ENCODE measurements at regions not wholly inside any gene's neighbourhood (a gene's known extent, or its start where the extent isn't known, plus 50 kb on each side); places are given as distances from the start of the nearest gene placed in this dataset.

DNA sequence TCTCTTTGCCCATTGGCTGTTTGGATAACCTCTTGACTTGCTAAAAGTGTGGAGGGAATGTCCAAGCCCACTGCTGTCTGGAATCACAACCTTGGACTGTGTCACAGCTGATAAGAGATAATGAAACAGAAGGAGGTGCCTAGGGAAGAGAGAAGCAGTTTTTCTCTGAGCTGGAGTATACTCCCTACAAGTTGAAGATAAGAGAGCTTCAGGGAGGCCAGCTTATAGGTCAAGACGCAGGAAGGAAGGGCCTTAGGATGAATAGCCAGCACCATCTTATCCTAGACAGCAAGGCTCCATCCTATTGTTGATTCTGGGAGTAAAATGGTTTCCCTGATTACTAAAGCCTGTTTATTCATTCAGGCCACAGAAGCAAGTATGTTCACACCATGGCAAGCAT lies 244.7 kb downstream of the NPR3 start:
- Histone ChIP-seq H3K9ac (no peak overlapping the region), H3K36me3 (replicated peaks in 1 of 2; ENCODE audit: control insufficient read depth in 1 of 2, insufficient read depth in 2 of 2, low read length in 1 of 2) (peaks cover 0 to 27% of the 10 kb centered on the region in 2 experiments), H3K27ac (ENCODE audit: low read depth in 2 of 2, low read length in 1 of 2) (no peak overlapping the region), H3K27me3 (ENCODE audit: insufficient read depth) (no peaks in the 10 kb centered on the region), H3K9me3 (no peaks in the 10 kb centered on the region), H3K4me2 (peak overlapping the region; percentile 13; the same call in 1 of the 2 replicates), H3K4me1 (ENCODE audit: control insufficient read depth in 1 of 2, insufficient read depth in 2 of 2, low read depth in 1 of 2, low read length in 1 of 2) (0 out of 4 replicates have a peak, but pooled peaks cover 0 to 7% of the 10 kb centered on the region in 2 experiments), H3K9me2 (no peaks in the 10 kb centered on the region), H2AFZ (ENCODE audit: low read depth) (no peak overlapping the region), H3K79me2 (ENCODE audit: insufficient read depth) (peaks cover 41% of the 10 kb centered on the region; the same call in 1 of the 2 replicates), H3K4me3 (ENCODE audit: low read depth in 2 of 2, low read length in 1 of 2) (no peak overlapping the region), H3F3A (replicated peaks; ENCODE audit: insufficient read depth) (peaks cover 6% of the 10 kb centered on the region), H4K20me1 (ENCODE audit: insufficient read depth) (no peaks in the 10 kb centered on the region)
- ChIA-PET CTCF (interaction anchor here (0.9 kb wide), 1 partner anchor 192 kb away, joined by 3 read pairs; no protein-coding TSS in a partner anchor), POLR2A (no interaction called here)
- TF ChIP-seq, protein P1, sequence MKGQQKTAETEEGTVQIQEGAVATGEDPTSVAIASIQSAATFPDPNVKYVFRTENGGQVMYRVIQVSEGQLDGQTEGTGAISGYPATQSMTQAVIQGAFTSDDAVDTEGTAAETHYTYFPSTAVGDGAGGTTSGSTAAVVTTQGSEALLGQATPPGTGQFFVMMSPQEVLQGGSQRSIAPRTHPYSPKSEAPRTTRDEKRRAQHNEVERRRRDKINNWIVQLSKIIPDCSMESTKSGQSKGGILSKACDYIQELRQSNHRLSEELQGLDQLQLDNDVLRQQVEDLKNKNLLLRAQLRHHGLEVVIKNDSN (IDR thresholded peaks at IDR 0.05; ENCODE audit: borderline replicate concordance, low read depth) = no peak
- TF ChIP-seq, protein P2, sequence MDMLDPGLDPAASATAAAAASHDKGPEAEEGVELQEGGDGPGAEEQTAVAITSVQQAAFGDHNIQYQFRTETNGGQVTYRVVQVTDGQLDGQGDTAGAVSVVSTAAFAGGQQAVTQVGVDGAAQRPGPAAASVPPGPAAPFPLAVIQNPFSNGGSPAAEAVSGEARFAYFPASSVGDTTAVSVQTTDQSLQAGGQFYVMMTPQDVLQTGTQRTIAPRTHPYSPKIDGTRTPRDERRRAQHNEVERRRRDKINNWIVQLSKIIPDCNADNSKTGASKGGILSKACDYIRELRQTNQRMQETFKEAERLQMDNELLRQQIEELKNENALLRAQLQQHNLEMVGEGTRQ (IDR thresholded peaks at IDR 0.05; ENCODE audit: borderline replicate concordance, low read depth, low read length) = no peak
- DNase-seq = no peak
- 33% methylated on average over 1 of the region's 1 CpG for WGBS (ENCODE audit: low lambda C conversion rate)

DNA sequence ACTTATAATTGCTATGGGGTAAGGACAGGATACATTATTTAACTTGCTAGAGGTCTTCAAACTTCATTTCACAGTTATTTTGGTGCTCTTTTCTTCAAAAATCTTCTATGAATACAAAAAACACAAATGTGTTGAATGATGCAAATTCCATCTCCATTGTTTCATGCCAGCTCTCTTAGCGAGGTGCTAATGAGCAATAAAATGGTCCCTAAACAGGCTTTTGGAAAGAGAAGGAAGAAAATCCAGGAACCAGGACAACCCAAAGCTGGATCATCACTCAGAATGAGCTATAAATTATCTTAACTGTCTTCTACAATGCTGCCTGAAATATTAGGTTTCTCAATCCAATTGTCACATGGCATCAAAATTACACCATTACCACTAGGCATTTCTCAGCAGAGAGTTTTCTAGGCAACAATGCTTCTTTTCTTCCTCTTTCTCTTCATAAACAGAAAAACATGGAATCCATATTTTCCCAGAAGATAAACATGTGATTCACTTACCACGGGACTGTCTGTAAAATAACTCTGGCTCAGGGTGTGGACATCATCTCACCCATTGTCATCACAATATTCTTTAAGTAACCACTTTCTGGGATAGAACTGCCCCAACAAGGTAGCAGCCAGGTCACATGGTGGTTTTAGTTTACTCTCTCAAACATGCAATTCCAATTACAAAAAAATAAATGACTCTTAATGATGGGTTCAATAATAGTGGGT lies 249.4 kb downstream of the NPR3 start:
- H3F3A ChIP-seq (replicated peaks; ENCODE audit: insufficient read depth) = peaks cover 11% of the 10 kb centered on the region
- no peaks in the 10 kb centered on the region for H3K9me2 ChIP-seq
- H3K9ac ChIP-seq = no peak overlapping the region
- no peaks in the 10 kb centered on the region for H3K27me3 ChIP-seq (ENCODE audit: insufficient read depth)
- no peak overlapping the region for H3K4me2 ChIP-seq
- WGBS (ENCODE audit: low lambda C conversion rate) = 27% methylated on average over 2 of the region's 2 CpGs
- POLR2A ChIA-PET = no interaction called here
- H3K36me3 ChIP-seq (replicated peaks in 1 of 2; ENCODE audit: control insufficient read depth in 1 of 2, insufficient read depth in 2 of 2, low read length in 1 of 2) = peaks cover 0 to 48% of the 10 kb centered on the region in 2 experiments
- peaks cover 45% of the 10 kb centered on the region for H3K79me2 ChIP-seq (ENCODE audit: insufficient read depth)
- TF ChIP-seq, protein P3, sequence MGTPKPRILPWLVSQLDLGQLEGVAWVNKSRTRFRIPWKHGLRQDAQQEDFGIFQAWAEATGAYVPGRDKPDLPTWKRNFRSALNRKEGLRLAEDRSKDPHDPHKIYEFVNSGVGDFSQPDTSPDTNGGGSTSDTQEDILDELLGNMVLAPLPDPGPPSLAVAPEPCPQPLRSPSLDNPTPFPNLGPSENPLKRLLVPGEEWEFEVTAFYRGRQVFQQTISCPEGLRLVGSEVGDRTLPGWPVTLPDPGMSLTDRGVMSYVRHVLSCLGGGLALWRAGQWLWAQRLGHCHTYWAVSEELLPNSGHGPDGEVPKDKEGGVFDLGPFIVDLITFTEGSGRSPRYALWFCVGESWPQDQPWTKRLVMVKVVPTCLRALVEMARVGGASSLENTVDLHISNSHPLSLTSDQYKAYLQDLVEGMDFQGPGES (IDR thresholded peaks at IDR 0.05; ENCODE audit: low read depth, low read length) = no peak
- TF ChIP-seq EP300 (IDR thresholded peaks at IDR 0.05; ENCODE audit: borderline replicate concordance in 1 of 2, low read depth in 1 of 2, low read length in 1 of 2) (no peak), JUND (IDR thresholded peaks at IDR 0.05) (no peak), NFIC (IDR thresholded peaks at IDR 0.05; ENCODE audit: borderline replicate concordance) (no peak), FOXJ3 (CRISPR knock-in tag; IDR thresholded peaks at IDR 0.05) (no peak), YY1 (IDR thresholded peaks at IDR 0.05; ENCODE audit: low read depth) (no peak), CHD2 (IDR thresholded peaks at IDR 0.05; ENCODE audit: low read length, partially characterized antibody) (no peak), RXRA (IDR thresholded peaks at IDR 0.05; ENCODE audit: borderline replicate concordance, low read depth) (no peak)
- TF ChIP-seq, protein P4, sequence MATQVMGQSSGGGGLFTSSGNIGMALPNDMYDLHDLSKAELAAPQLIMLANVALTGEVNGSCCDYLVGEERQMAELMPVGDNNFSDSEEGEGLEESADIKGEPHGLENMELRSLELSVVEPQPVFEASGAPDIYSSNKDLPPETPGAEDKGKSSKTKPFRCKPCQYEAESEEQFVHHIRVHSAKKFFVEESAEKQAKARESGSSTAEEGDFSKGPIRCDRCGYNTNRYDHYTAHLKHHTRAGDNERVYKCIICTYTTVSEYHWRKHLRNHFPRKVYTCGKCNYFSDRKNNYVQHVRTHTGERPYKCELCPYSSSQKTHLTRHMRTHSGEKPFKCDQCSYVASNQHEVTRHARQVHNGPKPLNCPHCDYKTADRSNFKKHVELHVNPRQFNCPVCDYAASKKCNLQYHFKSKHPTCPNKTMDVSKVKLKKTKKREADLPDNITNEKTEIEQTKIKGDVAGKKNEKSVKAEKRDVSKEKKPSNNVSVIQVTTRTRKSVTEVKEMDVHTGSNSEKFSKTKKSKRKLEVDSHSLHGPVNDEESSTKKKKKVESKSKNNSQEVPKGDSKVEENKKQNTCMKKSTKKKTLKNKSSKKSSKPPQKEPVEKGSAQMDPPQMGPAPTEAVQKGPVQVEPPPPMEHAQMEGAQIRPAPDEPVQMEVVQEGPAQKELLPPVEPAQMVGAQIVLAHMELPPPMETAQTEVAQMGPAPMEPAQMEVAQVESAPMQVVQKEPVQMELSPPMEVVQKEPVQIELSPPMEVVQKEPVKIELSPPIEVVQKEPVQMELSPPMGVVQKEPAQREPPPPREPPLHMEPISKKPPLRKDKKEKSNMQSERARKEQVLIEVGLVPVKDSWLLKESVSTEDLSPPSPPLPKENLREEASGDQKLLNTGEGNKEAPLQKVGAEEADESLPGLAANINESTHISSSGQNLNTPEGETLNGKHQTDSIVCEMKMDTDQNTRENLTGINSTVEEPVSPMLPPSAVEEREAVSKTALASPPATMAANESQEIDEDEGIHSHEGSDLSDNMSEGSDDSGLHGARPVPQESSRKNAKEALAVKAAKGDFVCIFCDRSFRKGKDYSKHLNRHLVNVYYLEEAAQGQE (IDR thresholded peaks at IDR 0.05; ENCODE audit: low read depth, low read length) = no peak
- TF ChIP-seq, protein P1 (IDR thresholded peaks at IDR 0.05; ENCODE audit: borderline replicate concordance, low read depth) = no peak
- TF ChIP-seq, protein P5, sequence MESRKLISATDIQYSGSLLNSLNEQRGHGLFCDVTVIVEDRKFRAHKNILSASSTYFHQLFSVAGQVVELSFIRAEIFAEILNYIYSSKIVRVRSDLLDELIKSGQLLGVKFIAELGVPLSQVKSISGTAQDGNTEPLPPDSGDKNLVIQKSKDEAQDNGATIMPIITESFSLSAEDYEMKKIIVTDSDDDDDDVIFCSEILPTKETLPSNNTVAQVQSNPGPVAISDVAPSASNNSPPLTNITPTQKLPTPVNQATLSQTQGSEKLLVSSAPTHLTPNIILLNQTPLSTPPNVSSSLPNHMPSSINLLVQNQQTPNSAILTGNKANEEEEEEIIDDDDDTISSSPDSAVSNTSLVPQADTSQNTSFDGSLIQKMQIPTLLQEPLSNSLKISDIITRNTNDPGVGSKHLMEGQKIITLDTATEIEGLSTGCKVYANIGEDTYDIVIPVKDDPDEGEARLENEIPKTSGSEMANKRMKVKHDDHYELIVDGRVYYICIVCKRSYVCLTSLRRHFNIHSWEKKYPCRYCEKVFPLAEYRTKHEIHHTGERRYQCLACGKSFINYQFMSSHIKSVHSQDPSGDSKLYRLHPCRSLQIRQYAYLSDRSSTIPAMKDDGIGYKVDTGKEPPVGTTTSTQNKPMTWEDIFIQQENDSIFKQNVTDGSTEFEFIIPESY (IDR thresholded peaks at IDR 0.05; ENCODE audit: borderline replicate concordance, low read depth) = no peak
- H3K4me3 ChIP-seq (ENCODE audit: low read depth in 2 of 2, low read length in 1 of 2) = no peak overlapping the region
- H3K9me3 ChIP-seq = peaks cover 8% of the 10 kb centered on the region; the same call in 1 of the 2 replicates
- CTCF ChIA-PET = no interaction called here
- H3K4me1 ChIP-seq (ENCODE audit: control insufficient read depth in 1 of 2, insufficient read depth in 2 of 2, low read depth in 1 of 2, low read length in 1 of 2) = no peaks in the 10 kb centered on the region; a peak in 1 of 4 replicates
- no peak for DNase-seq
- peak overlapping the region in 1 of 2 experiments; percentile 61; a peak in 2 of 4 replicates for H3K27ac ChIP-seq (ENCODE audit: low read depth in 2 of 2, low read length in 1 of 2)
- no peaks in the 10 kb centered on the region for H4K20me1 ChIP-seq (ENCODE audit: insufficient read depth)
- H2AFZ ChIP-seq (ENCODE audit: low read depth) = no peak overlapping the region
